ENCODE measurements at regions not wholly inside any gene's neighbourhood (a gene's known extent, or its start where the extent isn't known, plus 50 kb on each side); places are given as distances from the start of the nearest gene placed in this dataset.

- WGBS, 4 donors, result 62 to 69% (median 65%) methylated on average over 3 of the region's 3 CpGs
- Histone ChIP-seq H3K4me1 (replicated peaks in 1 of 2) (no peaks in the 10 kb centered on the region), H3K27ac (no peak overlapping the region), H3K9me3 (replicated peaks in 1 of 3) (no peaks in the 10 kb centered on the region), H3K36me3 (replicated peaks in 1 of 2) (no peaks in the 10 kb centered on the region), H3K4me3 (no peak overlapping the region), H3K27me3 (no peaks in the 10 kb centered on the region)
- intact Hi-C loops (cut with DNase I), result no loop called here
- TF ChIP-seq, protein P1, sequence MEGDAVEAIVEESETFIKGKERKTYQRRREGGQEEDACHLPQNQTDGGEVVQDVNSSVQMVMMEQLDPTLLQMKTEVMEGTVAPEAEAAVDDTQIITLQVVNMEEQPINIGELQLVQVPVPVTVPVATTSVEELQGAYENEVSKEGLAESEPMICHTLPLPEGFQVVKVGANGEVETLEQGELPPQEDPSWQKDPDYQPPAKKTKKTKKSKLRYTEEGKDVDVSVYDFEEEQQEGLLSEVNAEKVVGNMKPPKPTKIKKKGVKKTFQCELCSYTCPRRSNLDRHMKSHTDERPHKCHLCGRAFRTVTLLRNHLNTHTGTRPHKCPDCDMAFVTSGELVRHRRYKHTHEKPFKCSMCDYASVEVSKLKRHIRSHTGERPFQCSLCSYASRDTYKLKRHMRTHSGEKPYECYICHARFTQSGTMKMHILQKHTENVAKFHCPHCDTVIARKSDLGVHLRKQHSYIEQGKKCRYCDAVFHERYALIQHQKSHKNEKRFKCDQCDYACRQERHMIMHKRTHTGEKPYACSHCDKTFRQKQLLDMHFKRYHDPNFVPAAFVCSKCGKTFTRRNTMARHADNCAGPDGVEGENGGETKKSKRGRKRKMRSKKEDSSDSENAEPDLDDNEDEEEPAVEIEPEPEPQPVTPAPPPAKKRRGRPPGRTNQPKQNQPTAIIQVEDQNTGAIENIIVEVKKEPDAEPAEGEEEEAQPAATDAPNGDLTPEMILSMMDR (IDR thresholded peaks at IDR 0.05), result no peak
- no peak for TF ChIP-seq POLR2A (IDR thresholded peaks at IDR 0.05)
- no peak for DNase-seq
These were observed 1464.4 kb downstream of the OLFM4 start for GRCh38 chr13:54492995-54493394.

DNA sequence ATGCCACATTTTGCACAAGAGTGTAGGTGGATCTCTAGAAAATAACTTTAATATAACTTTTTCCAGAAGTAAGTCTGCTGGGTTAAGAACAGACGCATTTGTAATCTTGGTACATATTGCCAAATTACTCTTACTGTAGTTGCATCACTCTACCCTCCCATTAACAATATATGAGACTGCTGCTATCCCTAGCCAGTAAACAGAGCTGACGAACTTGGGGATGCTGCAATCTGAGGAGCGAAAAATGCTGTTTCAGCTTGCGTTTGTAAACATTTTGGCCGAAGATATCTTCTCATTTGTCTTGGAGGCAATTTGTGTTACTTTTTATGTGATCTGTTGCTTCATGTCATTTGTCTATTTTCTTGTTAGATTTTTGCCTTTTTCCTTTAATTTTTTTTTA lies 1482.8 kb downstream of the OLFM4 start:
- TF ChIP-seq, protein P1 (IDR thresholded peaks at IDR 0.05), result no peak
- no peak for TF ChIP-seq POLR2A (IDR thresholded peaks at IDR 0.05)
- no peak overlapping the region for H3K4me3 ChIP-seq
- no peak for DNase-seq
- H3K27me3 ChIP-seq, result no peaks in the 10 kb centered on the region
- 62 to 76% (median 65%) methylated on average over 5 of the region's 5 CpGs for WGBS, 4 donors
- H3K9me3 ChIP-seq (replicated peaks in 1 of 3), result no peaks in the 10 kb centered on the region
- H3K4me1 ChIP-seq (replicated peaks in 1 of 2), result no peaks in the 10 kb centered on the region
- no peaks in the 10 kb centered on the region for H3K36me3 ChIP-seq (replicated peaks in 1 of 2)
- no peak overlapping the region for H3K27ac ChIP-seq
- intact Hi-C loops (cut with DNase I), result no loop called here

- intact Hi-C loops (cut with DNase I), result no loop called here
- Histone ChIP-seq H3K9me3 (replicated peaks in 1 of 3) (no peaks in the 10 kb centered on the region), H3K4me3 (no peak overlapping the region), H3K4me1 (replicated peaks in 1 of 2) (no peaks in the 10 kb centered on the region), H3K27me3 (no peaks in the 10 kb centered on the region), H3K36me3 (replicated peaks in 1 of 2) (no peaks in the 10 kb centered on the region), H3K27ac (no peak overlapping the region)
- TF ChIP-seq POLR2A (IDR thresholded peaks at IDR 0.05), result no peak
- TF ChIP-seq, protein P1 (IDR thresholded peaks at IDR 0.05), result no peak
- WGBS, 4 donors, result 6 to 21% (median 11%) methylated on average over 1 of the region's 1 CpG
- DNase-seq, result no peak
These were observed 1484.6 kb downstream of the OLFM4 start for GRCh38 chr13:54513254-54513653.

DNA sequence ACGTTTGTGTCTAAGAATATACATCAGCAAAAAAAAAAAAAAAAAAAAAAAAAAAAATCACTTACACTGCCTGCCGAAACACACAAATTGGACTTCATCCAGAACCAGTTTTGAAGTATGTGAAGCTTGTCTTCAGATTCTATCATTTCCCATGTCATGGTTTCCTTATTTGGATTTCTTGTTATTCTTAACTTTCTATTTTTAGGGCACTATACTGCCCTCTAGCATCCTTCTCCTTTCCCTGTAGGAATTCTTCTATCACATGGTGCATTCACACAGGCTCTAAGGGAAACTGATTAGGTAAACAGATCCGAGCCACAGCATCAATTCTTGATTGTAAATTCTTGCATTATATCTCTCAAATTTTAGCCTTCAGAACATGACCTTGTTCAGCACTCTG lies 1507.5 kb downstream of the OLFM4 start:
- intact Hi-C loops (cut with DNase I), result no loop called here

More for the DNA sequence above, 1507.5 kb downstream of the OLFM4 start:
- 24 to 28% (median 27%) methylated on average over 3 of the region's 3 CpGs for WGBS, 4 donors
- no peak overlapping the region for H3K27ac ChIP-seq
- H3K4me3 ChIP-seq, result no peak overlapping the region
- H3K9me3 ChIP-seq (replicated peaks in 1 of 3), result no peaks in the 10 kb centered on the region
- no peak for DNase-seq
- no peaks in the 10 kb centered on the region for H3K27me3 ChIP-seq
- no peaks in the 10 kb centered on the region for H3K36me3 ChIP-seq (replicated peaks in 1 of 2)
- no peaks in the 10 kb centered on the region for H3K4me1 ChIP-seq (replicated peaks in 1 of 2)
- TF ChIP-seq, protein P1 (IDR thresholded peaks at IDR 0.05), result no peak
- TF ChIP-seq POLR2A (IDR thresholded peaks at IDR 0.05), result no peak
